Heart left ventricle (tissue), 13 donors: ENCODE measurements at regions not wholly inside any gene's neighbourhood (a gene's known extent, or its start where the extent isn't known, plus 50 kb on each side); places are given as distances from the start of the nearest gene placed in this dataset.

ENCODE experiments used
- CTCF ChIP-seq, 12 donors: fragments of 200-600 bp; sonication (generic) in 4 of 12; IDR thresholded peaks; one replicate each; pipeline versions ENCODE4 v1.5.0 to v1.8.0; 2018 to 2022; ENCODE audit warnings: antibody characterized with exemption in 12 of 12, mild to moderate bottlenecking in 5 of 12
- POLR2A ChIP-seq, 2 donors: fragments of 450-650 bp; IDR thresholded peaks; one replicate each; pipeline ENCODE4 v1.6.1; 2017; ENCODE audit warnings: antibody characterized with exemption in 2 of 2, mild to moderate bottlenecking in 2 of 2, moderate library complexity in 2 of 2
- donor health status: ischemic (EF 13 %, LVEDD 7.1; RV severe dilation, severe dysfunction).
- donor health status: DM: no; HTN: yes; CAD: no.
- donor health status: DM: no; HTN: no; CAD: no.
- donor health status: ischemic (EF 25% LVEDD 6.9; RV normal size, moderate dysfunction).
- donor health status: ischemic (EF 25% LVEDD 5.7; RV mildly dilated, moderate dysfunction).
- donor health status: ischemic (EF 35%, LVEDD 5.7; RV mildly dilated, moderate dysfunction).
- donor health status: nonischemic (EF 11% LVEDD 7.7; RV severe dilation, severe dysfunction).
- donor health status: DM: yes; HTN: yes; CAD: no.
- donor health status: PGD.
- donor health status: ischemic (EF 29% LVEDD 5.4; RV normal size, mild dysfunction).
- donor health status: nonischemic (EF 23%, LVEDD 6.1; RV moderate dilation, normal function).

GRCh38 chr12:115079760-115080159 is 395.8 kb upstream of the TBX3 start:
- TF ChIP-seq CTCF (IDR thresholded peaks at IDR 0.05) = no peak
- no peak for TF ChIP-seq POLR2A (IDR thresholded peaks at IDR 0.05)
